ENCODE measurements at regions not wholly inside any gene's neighbourhood (a gene's known extent, or its start where the extent isn't known, plus 50 kb on each side); places are given as distances from the start of the nearest gene placed in this dataset.

DNA sequence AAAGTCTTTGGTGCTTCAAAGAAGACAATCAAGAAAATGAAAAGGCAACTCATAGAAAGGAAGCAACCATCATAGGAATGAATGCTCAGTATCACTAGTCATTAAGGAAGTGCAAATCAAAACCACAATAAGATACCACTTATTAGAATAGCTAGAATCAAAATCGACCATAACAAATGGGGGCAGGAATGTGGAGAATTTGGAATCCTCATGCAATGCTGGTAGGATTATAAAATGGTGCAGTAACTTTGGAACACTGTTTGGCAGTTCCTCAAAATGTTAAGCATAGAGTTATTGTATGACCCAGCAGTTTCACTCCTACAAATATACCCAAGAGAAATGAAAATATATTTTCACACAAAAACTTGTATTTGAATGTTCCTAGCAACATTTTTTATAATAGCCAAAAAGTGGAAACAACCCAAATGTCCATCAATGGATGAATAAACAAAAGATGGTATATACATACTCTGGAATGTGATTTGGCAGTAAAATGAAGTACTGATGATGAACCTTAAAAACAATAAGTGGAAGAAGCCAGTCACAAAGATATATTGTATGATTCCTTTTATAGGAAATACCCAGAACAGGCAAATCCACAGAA, 105.6 kb downstream of the MIS18A start:
- peaks cover 3% of the 10 kb centered on the region for H3K9me3 Mint-ChIP-seq
- no peaks in the 10 kb centered on the region for H3K36me3 Mint-ChIP-seq (ENCODE audit: low read depth)
- H3K27me3 Mint-ChIP-seq (ENCODE audit: low read depth): no peaks in the 10 kb centered on the region
- no peak overlapping the region for H3K4me3 Mint-ChIP-seq
- TF ChIP-seq, protein P1, sequence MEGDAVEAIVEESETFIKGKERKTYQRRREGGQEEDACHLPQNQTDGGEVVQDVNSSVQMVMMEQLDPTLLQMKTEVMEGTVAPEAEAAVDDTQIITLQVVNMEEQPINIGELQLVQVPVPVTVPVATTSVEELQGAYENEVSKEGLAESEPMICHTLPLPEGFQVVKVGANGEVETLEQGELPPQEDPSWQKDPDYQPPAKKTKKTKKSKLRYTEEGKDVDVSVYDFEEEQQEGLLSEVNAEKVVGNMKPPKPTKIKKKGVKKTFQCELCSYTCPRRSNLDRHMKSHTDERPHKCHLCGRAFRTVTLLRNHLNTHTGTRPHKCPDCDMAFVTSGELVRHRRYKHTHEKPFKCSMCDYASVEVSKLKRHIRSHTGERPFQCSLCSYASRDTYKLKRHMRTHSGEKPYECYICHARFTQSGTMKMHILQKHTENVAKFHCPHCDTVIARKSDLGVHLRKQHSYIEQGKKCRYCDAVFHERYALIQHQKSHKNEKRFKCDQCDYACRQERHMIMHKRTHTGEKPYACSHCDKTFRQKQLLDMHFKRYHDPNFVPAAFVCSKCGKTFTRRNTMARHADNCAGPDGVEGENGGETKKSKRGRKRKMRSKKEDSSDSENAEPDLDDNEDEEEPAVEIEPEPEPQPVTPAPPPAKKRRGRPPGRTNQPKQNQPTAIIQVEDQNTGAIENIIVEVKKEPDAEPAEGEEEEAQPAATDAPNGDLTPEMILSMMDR (conservative IDR thresholded peaks at IDR 0.05): no peak
- DNase-seq (ENCODE audit: low read depth, low spot score): no peak
- no peak overlapping the region for H3K27ac Mint-ChIP-seq (ENCODE audit: unreplicated experiment)
- H3K4me1 Mint-ChIP-seq: no peaks in the 10 kb centered on the region

DNA sequence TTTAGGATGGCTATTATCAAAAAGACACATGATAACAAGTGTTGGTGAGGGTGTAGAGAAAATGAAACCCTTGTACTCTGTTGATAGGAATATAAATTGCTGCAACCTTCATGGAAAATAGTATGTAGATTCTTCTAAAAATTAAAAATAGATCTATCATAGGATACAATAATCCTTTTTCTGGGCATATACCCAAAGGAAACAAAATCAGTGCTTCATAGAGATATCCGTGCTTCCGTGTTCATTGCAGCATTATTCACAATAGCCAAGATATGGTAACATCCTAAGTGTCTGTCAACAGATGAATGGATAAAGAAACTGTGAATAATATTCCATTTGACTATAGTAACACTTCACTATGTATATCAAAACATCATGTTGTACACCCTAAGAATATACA, 106.7 kb downstream of the MIS18A start:
- H3K27me3 Mint-ChIP-seq (ENCODE audit: low read depth): no peaks in the 10 kb centered on the region
- no peaks in the 10 kb centered on the region for H3K4me1 Mint-ChIP-seq
- H3K36me3 Mint-ChIP-seq (ENCODE audit: low read depth): no peaks in the 10 kb centered on the region
- H3K4me3 Mint-ChIP-seq: no peak overlapping the region
- DNase-seq (ENCODE audit: low read depth, low spot score): no peak
- no peak overlapping the region for H3K27ac Mint-ChIP-seq (ENCODE audit: unreplicated experiment)
- peaks cover 3% of the 10 kb centered on the region for H3K9me3 Mint-ChIP-seq
- TF ChIP-seq, protein P1 (conservative IDR thresholded peaks at IDR 0.05): no peak

DNA sequence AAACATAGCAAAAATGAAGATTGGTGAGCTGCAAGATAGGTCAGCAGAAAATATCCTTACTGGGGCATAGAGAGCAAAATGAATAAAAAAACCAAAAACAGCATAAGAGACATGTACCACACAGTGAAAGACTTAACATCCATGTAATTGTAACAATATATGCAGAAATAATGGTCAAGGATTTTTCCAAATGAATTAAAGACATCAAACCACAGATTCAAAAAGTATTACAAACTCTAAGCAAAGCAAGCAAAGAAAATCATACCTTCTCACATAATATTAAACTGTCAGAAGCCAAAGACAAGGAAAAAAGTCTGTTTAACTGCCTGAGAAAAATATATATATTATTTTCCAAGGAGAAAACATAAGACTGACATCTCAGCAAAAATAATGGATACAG, 111.3 kb downstream of the MIS18A start:
- Mint-ChIP-seq H3K36me3 (ENCODE audit: low read depth) (peaks cover 5% of the 10 kb centered on the region), H3K27ac (ENCODE audit: unreplicated experiment) (no peak overlapping the region), H3K27me3 (ENCODE audit: low read depth) (no peaks in the 10 kb centered on the region), H3K4me3 (no peak overlapping the region), H3K4me1 (no peaks in the 10 kb centered on the region), H3K9me3 (peaks cover 11% of the 10 kb centered on the region)
- TF ChIP-seq, protein P1 (conservative IDR thresholded peaks at IDR 0.05): no peak
- no peak for DNase-seq (ENCODE audit: low read depth, low spot score)

DNA sequence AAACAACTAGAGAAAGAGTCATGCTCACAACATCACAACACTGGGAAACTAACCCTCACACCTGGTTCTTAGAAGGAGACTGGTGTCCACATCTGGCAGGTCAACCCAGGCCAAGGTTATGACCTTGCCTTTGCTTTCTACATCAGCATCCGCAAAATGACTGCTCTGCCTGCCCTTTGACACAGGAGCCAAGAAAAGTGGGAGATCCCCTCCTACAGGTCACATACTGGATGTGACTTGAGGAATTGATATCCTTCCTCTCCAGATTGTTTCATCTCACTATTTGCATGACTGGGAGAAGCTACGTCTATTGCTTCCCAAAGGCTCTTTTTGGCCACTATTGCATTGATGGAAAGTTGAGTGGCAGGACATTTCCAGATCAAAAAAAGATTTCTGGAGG, 115.5 kb downstream of the MIS18A start:
- no peaks in the 10 kb centered on the region for H3K4me1 Mint-ChIP-seq
- no peak overlapping the region for H3K4me3 Mint-ChIP-seq
- H3K27ac Mint-ChIP-seq (ENCODE audit: unreplicated experiment): no peak overlapping the region
- no peak for DNase-seq (ENCODE audit: low read depth, low spot score)
- H3K9me3 Mint-ChIP-seq: peaks cover 8% of the 10 kb centered on the region
- TF ChIP-seq, protein P1 (conservative IDR thresholded peaks at IDR 0.05): no peak
- H3K27me3 Mint-ChIP-seq (ENCODE audit: low read depth): peaks cover 3% of the 10 kb centered on the region
- H3K36me3 Mint-ChIP-seq (ENCODE audit: low read depth): peaks cover 5% of the 10 kb centered on the region

DNA sequence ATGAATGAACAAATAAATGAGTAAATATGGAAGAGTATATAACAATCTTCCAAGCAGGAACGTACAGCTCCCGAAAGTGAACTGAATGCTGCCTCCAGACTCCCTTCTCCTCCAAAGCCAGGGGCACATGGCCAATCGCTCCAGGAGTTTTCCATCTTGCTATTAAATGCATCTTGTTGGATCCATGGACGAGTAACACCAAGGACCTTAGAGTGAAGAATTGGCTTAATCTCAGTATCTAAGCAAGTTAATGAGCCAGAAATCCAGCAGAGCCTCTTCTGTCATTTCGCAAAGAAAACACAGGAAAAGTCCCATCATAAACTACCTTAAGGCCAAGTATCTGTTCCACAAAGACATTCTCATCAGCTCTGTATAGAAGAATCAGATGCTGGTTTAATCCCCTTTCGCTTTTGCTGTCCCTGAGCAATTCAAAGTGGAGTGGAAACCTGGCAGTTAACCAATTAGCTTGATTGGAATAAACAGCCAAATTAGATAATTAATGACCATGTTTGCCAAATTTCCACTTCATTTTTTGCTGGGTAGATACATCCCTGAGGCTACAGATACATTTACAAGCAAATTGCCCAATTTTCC, 116.0 kb downstream of the MIS18A start:
- TF ChIP-seq, protein P1 (conservative IDR thresholded peaks at IDR 0.05): no peak
- H3K4me3 Mint-ChIP-seq: no peak overlapping the region

More for the DNA sequence above, 116.0 kb downstream of the MIS18A start:
- no peak for DNase-seq (ENCODE audit: low read depth, low spot score)
- no peak overlapping the region for H3K27ac Mint-ChIP-seq (ENCODE audit: unreplicated experiment)
- peaks cover 5% of the 10 kb centered on the region for H3K36me3 Mint-ChIP-seq (ENCODE audit: low read depth)
- peaks cover 8% of the 10 kb centered on the region for H3K9me3 Mint-ChIP-seq
- peaks cover 3% of the 10 kb centered on the region for H3K27me3 Mint-ChIP-seq (ENCODE audit: low read depth)
- no peaks in the 10 kb centered on the region for H3K4me1 Mint-ChIP-seq
